OCI-LY3 (cell line): ENCODE measurements at regions not wholly inside any gene's neighbourhood (a gene's known extent, or its start where the extent isn't known, plus 50 kb on each side); places are given as distances from the start of the nearest gene placed in this dataset.

Experiments used
- H2AFZ ChIP-seq: fragments of 200-600, 300-600 bp; shearing (Covaris generic); 2 replicates; pipeline ENCODE4 v1.6.0; 2014; ENCODE audit warnings: antibody characterized with exemption, low read depth, low read length
- H3K27ac ChIP-seq: fragments of 200-600, 300-600 bp; sonication (generic); 2 replicates; pipeline ENCODE4 v1.5.1; 2014; ENCODE audit warnings: mild to moderate bottlenecking, low read length, moderate library complexity, mixed read lengths
- H3K27me3 ChIP-seq: fragments of 200-600, 300-600 bp; sonication (generic); 2 replicates; pipeline ENCODE4 v1.6.1; 2014; ENCODE audit warnings: low read depth, low read length, mixed read lengths
- H3K36me3 ChIP-seq: fragments of 200-600, 300-600 bp; sonication (generic); replicated peaks from 2 replicates; pipeline ENCODE3; 2014; ENCODE audit warnings: low read depth, low read length, mixed read lengths
- H3K4me1 ChIP-seq: fragments of 300-600, 200-600 bp; sonication (generic); 2 replicates; pipeline ENCODE4 v1.6.1; 2014; ENCODE audit warnings: low read length, mixed read lengths
- H3K4me2 ChIP-seq: fragments of 200-600, 300-600 bp; sonication (generic); 2 replicates; pipeline ENCODE4 v1.6.1; 2014; ENCODE audit warnings: low read length, mixed read lengths
- H3K4me3 ChIP-seq: fragments of 300-600, 200-600 bp; sonication (generic); 2 replicates; pipeline ENCODE4 v1.5.1; 2014; ENCODE audit warnings: antibody characterized with exemption, mild to moderate bottlenecking, low read length, moderate library complexity
- H3K79me2 ChIP-seq: fragments of 300-600, 200-600 bp; shearing (Covaris generic); 2 replicates; pipeline ENCODE4 v1.6.1; 2014; ENCODE audit warnings: mild to moderate bottlenecking, low read length, mixed read lengths
- H3K9ac ChIP-seq: fragments of 300-600, 200-600 bp; shearing (Covaris generic); 2 replicates; pipeline ENCODE4 v1.6.0; 2014; ENCODE audit warnings: mild to moderate bottlenecking, low read length, moderate library complexity
- H3K9me3 ChIP-seq: fragments of 200-600, 300-600 bp; shearing (Covaris generic); 2 replicates; pipeline ENCODE4 v1.6.1; 2014; ENCODE audit warnings: low read length, mixed read lengths; ENCODE audit not compliant: insufficient read depth
- H4K20me1 ChIP-seq: fragments of 200-600, 300-600 bp; sonication (generic); 2 replicates; pipeline ENCODE4 v1.6.1; 2016; ENCODE audit warnings: low read length, mixed read lengths; ENCODE audit not compliant: insufficient read depth
- CTCF ChIP-seq: fragments of 200-600, 300-600 bp; sonication (generic); IDR thresholded peaks from 2 replicates; pipeline ENCODE4 v1.5.1; 2014; ENCODE audit warnings: antibody characterized with exemption, low read length, low read depth
- EZH2phosphoT487 ChIP-seq: fragments of 200-600 bp; shearing (Covaris generic); IDR thresholded peaks from 2 replicates; pipeline ENCODE4 v1.6.1; 2018; ENCODE audit warnings: antibody characterized with exemption, mixed run types, low read depth

GRCh38 chr20:53852691-53853090, 217.7 kb downstream of the BCAS1 start:
- Histone ChIP-seq H3K79me2 (no peaks in the 10 kb centered on the region), H3K27me3 (peaks cover under 1% of the 10 kb centered on the region; the same call in 1 of the 2 replicates), H3K4me1 (peaks cover 13% of the 10 kb centered on the region), H3K4me2 (no peak overlapping the region), H3K36me3 (no peaks in the 10 kb centered on the region), H2AFZ (no peak overlapping the region), H3K9ac (no peak overlapping the region), H3K9me3 (no peaks in the 10 kb centered on the region), H4K20me1 (no peaks in the 10 kb centered on the region), H3K27ac (no peak overlapping the region), H3K4me3 (no peak overlapping the region)
- TF ChIP-seq EZH2phosphoT487 (no peak), CTCF (no peak)

DNA sequence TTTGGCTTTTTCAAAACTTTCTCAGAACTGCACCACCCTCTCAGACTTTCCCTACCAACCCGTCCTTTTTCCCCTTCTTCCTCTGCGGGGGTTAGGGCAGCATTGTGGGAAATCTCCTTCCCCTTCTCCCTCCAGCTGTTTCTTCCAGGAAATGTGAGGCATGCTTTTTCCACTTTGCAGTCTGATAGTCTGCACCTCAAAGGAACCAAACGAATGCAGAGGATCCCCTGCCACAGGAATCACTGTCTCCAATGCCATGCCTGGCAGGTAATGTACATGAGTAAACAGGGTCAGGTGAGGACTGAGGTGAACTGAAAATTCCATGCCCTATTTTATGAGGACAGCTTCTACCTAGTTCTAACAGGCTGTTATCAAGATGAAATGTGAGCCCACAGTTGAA, 218.4 kb downstream of the BCAS1 start:
- TF ChIP-seq CTCF, result no peak
- TF ChIP-seq EZH2phosphoT487, result no peak
- Histone ChIP-seq H3K4me2 (no peak overlapping the region), H3K4me1 (peaks cover 20% of the 10 kb centered on the region), H3K27me3 (no peaks in the 10 kb centered on the region), H3K79me2 (no peaks in the 10 kb centered on the region), H3K4me3 (no peak overlapping the region), H3K36me3 (no peaks in the 10 kb centered on the region), H2AFZ (no peak overlapping the region), H3K27ac (no peak overlapping the region), H3K9me3 (no peaks in the 10 kb centered on the region), H3K9ac (no peak overlapping the region), H4K20me1 (no peaks in the 10 kb centered on the region)

GRCh38 chr20:53850319-53850718, 220.1 kb downstream of the BCAS1 start:
- peaks cover 24% of the 10 kb centered on the region for H3K4me1 ChIP-seq
- H3K27ac ChIP-seq, result no peak overlapping the region
- no peak overlapping the region for H3K4me3 ChIP-seq
- H3K9me3 ChIP-seq, result no peaks in the 10 kb centered on the region
- H2AFZ ChIP-seq, result no peak overlapping the region
- no peaks in the 10 kb centered on the region for H4K20me1 ChIP-seq
- H3K27me3 ChIP-seq, result no peaks in the 10 kb centered on the region
- H3K79me2 ChIP-seq, result no peaks in the 10 kb centered on the region
- H3K4me2 ChIP-seq, result no peak overlapping the region
- no peaks in the 10 kb centered on the region for H3K36me3 ChIP-seq
- H3K9ac ChIP-seq, result no peak overlapping the region
- TF ChIP-seq CTCF, result no peak

DNA sequence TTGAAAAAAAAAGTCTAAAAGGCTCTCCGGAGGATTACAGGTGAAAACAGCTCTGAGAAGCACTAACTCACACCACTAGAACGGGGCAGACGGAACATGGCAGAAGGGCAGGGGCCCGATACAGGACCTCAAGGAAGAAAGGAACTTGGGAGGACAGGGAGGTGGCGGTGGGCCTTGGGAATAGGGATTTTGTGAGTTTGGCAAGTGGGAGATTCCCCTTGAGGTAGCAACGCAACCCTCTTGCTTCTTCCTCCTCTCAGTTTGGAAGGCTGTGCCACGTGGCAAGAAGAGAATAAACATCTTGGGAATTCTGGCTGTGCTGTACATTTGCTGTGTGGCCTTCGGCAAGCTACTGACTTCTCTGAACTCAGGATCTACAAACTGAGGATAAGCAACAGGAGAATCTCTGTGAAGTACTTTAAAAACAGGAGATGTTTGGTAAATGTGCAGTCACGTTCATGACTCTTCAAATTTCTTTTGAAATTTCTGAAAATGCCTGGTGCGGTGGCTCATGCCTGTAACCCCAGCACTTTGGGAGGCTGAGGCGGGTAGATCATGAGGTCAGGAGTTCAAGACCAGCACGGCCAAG, 220.8 kb downstream of the BCAS1 start:
- Histone ChIP-seq H3K9ac (no peak overlapping the region), H3K4me1 (peaks cover 24% of the 10 kb centered on the region), H3K27me3 (no peaks in the 10 kb centered on the region), H3K79me2 (no peaks in the 10 kb centered on the region), H3K36me3 (no peaks in the 10 kb centered on the region), H4K20me1 (no peaks in the 10 kb centered on the region), H3K9me3 (no peaks in the 10 kb centered on the region), H2AFZ (no peak overlapping the region), H3K27ac (no peak overlapping the region), H3K4me2 (no peak overlapping the region), H3K4me3 (no peak overlapping the region)
- no peak for TF ChIP-seq CTCF
- TF ChIP-seq EZH2phosphoT487, result no peak
